GM18505 (cell line): ENCODE measurements at regions not wholly inside any gene's neighbourhood (a gene's known extent, or its start where the extent isn't known, plus 50 kb on each side); places are given as distances from the start of the nearest gene placed in this dataset.
"Not testable (repeated sequence)": the region's sequence is repeated elsewhere in the genome, so short reads cannot be mapped to it uniquely, and the experiment has no call there.

ENCODE experiments used
- ATAC-seq: cut with Tn5 transposase; IDR thresholded peaks from one replicate; pipeline ENCODE4 v1.9.1; 2021; ENCODE audit not compliant: unreplicated experiment
- POLR2A ChIP-seq: IDR thresholded peaks from 4 replicates; pipeline ENCODE4 v1.6.1; 2011; ENCODE audit warnings: borderline replicate concordance; ENCODE audit not compliant: insufficient read depth, insufficient read length; ENCODE audit errors: extremely low read depth

- ATAC-seq, result no peak
Measured at GRCh38 chr6:113358063-113358583, 499.0 kb upstream of the MARCKS start.

GRCh38 chr6:113359155-113360140, 497.7 kb upstream of the MARCKS start:
- no peak for ATAC-seq
- no peak for TF ChIP-seq POLR2A

More at GRCh38 chr6:113358063-113358583, 499.0 kb upstream of the MARCKS start:
- TF ChIP-seq POLR2A, result no peak

- no peak for TF ChIP-seq POLR2A
- no peak for ATAC-seq
Measured at GRCh38 chr6:113361014-113361645, 496.0 kb upstream of the MARCKS start.

- ATAC-seq, result no peak
- TF ChIP-seq POLR2A, result no peak
Measured at GRCh38 chr6:113362301-113363047, 494.7 kb upstream of the MARCKS start.

- no peak for ATAC-seq
- no peak for TF ChIP-seq POLR2A
Measured at GRCh38 chr6:113363048-113363798, 493.9 kb upstream of the MARCKS start.

- ATAC-seq, result no peak
- no peak for TF ChIP-seq POLR2A
Measured at GRCh38 chr6:113363866-113364265, 493.3 kb upstream of the MARCKS start.

- ATAC-seq, result no peak
- TF ChIP-seq POLR2A, result no peak
Measured at GRCh38 chr6:113364766-113365165, 492.4 kb upstream of the MARCKS start.

- TF ChIP-seq POLR2A, result no peak
- ATAC-seq, result no peak
Measured at GRCh38 chr6:113365191-113365590, 492.0 kb upstream of the MARCKS start.

- no peak for ATAC-seq
- TF ChIP-seq POLR2A, result no peak
Measured at GRCh38 chr6:113366505-113366904, 490.6 kb upstream of the MARCKS start.

- TF ChIP-seq POLR2A, result no peak
- ATAC-seq, result no peak
Measured at GRCh38 chr6:113370508-113371502, 486.3 kb upstream of the MARCKS start.

GRCh38 chr6:113375466-113375865, 481.7 kb upstream of the MARCKS start:
- not testable (repeated sequence) for ATAC-seq
